DOHH2 (cell line): ENCODE measurements at regions not wholly inside any gene's neighbourhood (a gene's known extent, or its start where the extent isn't known, plus 50 kb on each side); places are given as distances from the start of the nearest gene placed in this dataset.
"Not testable (repeated sequence)": the region's sequence is repeated elsewhere in the genome, so short reads cannot be mapped to it uniquely, and the experiment has no call there.

Experiments
- H3F3A ChIP-seq: fragments of 200-600 bp; sonication (generic), shearing (Covaris generic); 2 replicates; pipeline ENCODE4 v1.6.0; 2016; ENCODE audit warnings: antibody characterized with exemption, mild to moderate bottlenecking; ENCODE audit not compliant: control insufficient read depth, insufficient read depth
- H3K27ac ChIP-seq: fragments of 200-600 bp; sonication (generic); 2 replicates; pipeline ENCODE4 v1.5.1; 2014; ENCODE audit warnings: low read depth, mild to moderate bottlenecking, low read length, moderate library complexity
- H3K27me3 ChIP-seq: fragments of 200-600 bp; sonication (generic); 2 replicates; pipeline ENCODE4 v1.6.1; 2014; ENCODE audit warnings: mild to moderate bottlenecking, low read length, mixed read lengths; ENCODE audit not compliant: control insufficient read depth
- H3K36me3 ChIP-seq: fragments of 200-600 bp; sonication (generic); 2 replicates; pipeline ENCODE4 v1.6.1; 2014; ENCODE audit warnings: mild to moderate bottlenecking, low read length, moderate library complexity, mixed read lengths; ENCODE audit not compliant: control insufficient read depth
- H3K4me1 ChIP-seq: fragments of 200-600 bp; sonication (generic); 2 replicates; pipeline ENCODE4 v1.6.1; 2014; ENCODE audit warnings: mild to moderate bottlenecking, low read length, mixed read lengths; ENCODE audit not compliant: control insufficient read depth
- H3K4me2 ChIP-seq: fragments of 200-600 bp; sonication (generic); 2 replicates; pipeline ENCODE4 v1.6.0; 2014; ENCODE audit warnings: mild to moderate bottlenecking, low read length, moderate library complexity
- H3K4me3 ChIP-seq: fragments of 200-600 bp; sonication (generic); 2 replicates; pipeline ENCODE4 v1.5.1; 2014; ENCODE audit warnings: mild to moderate bottlenecking, low read length, mixed read lengths
- H3K79me2 ChIP-seq: fragments of 200-600 bp; sonication (generic); 2 replicates; pipeline ENCODE4 v1.6.1; 2014; ENCODE audit warnings: mild to moderate bottlenecking, low read length, mixed read lengths; ENCODE audit not compliant: control insufficient read depth
- H3K9me2 ChIP-seq: fragments of 200-600 bp; sonication (generic); replicated peaks from 2 replicates; pipeline ENCODE4 v1.6.1; 2014; ENCODE audit warnings: mild to moderate bottlenecking, low read length, mixed read lengths; ENCODE audit not compliant: control insufficient read depth
- H3K9me3 ChIP-seq: fragments of 200-600 bp; sonication (generic); 2 replicates; pipeline ENCODE4 v1.6.1; 2014; ENCODE audit warnings: antibody characterized with exemption, low read length, mixed read lengths; ENCODE audit not compliant: control insufficient read depth, insufficient read depth
- H4K20me1 ChIP-seq: fragments of 200-600 bp; sonication (generic); 2 replicates; pipeline ENCODE4 v1.6.0; 2014; ENCODE audit warnings: low read depth, mild to moderate bottlenecking, antibody characterized with exemption, low read length, moderate library complexity; ENCODE audit not compliant: control insufficient read depth, insufficient read depth
- EZH2phosphoT487 ChIP-seq: fragments of 200-600 bp; sonication (generic); IDR thresholded peaks from 2 replicates; pipeline ENCODE4 v1.6.1; 2017; ENCODE audit warnings: borderline replicate concordance, mild to moderate bottlenecking, antibody characterized with exemption, low read length, moderate library complexity, mixed read lengths
- TF ChIP-seq, protein P1 (sequence below): fragments of 200-600 bp; sonication (generic); IDR thresholded peaks from one replicate; pipeline ENCODE4 v1.5.1; 2014; ENCODE audit warnings: antibody characterized with exemption, mild to moderate bottlenecking, low read depth, low read length; ENCODE audit not compliant: poor library complexity, severe bottlenecking

DNA sequence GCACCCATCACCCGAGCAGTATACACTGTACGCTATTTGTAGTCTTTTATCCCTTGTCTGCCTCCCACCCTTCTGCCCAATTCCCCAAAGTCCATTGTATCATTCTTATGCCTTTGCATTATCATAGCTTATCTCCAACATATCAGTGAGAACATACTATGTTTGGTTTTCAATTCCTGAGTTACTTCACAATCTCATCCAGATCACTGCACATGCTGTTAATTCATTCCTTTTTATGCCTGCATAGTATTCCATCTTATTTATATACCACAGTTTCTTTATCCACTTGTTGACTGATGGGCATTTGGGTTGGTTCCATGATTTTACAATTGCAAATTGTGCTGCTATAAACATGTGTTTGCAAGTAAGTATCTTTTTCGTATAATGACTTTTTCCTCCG lies 564.7 kb upstream of the NECTIN3 start:
- no peak for TF ChIP-seq EZH2phosphoT487
- TF ChIP-seq, protein P1, sequence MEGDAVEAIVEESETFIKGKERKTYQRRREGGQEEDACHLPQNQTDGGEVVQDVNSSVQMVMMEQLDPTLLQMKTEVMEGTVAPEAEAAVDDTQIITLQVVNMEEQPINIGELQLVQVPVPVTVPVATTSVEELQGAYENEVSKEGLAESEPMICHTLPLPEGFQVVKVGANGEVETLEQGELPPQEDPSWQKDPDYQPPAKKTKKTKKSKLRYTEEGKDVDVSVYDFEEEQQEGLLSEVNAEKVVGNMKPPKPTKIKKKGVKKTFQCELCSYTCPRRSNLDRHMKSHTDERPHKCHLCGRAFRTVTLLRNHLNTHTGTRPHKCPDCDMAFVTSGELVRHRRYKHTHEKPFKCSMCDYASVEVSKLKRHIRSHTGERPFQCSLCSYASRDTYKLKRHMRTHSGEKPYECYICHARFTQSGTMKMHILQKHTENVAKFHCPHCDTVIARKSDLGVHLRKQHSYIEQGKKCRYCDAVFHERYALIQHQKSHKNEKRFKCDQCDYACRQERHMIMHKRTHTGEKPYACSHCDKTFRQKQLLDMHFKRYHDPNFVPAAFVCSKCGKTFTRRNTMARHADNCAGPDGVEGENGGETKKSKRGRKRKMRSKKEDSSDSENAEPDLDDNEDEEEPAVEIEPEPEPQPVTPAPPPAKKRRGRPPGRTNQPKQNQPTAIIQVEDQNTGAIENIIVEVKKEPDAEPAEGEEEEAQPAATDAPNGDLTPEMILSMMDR = no peak
- no peaks in the 10 kb centered on the region for H3K79me2 ChIP-seq
- H3F3A ChIP-seq = no peaks in the 10 kb centered on the region
- H3K36me3 ChIP-seq = no peaks in the 10 kb centered on the region
- H3K9me2 ChIP-seq = no peaks in the 10 kb centered on the region
- H3K27me3 ChIP-seq = no peaks in the 10 kb centered on the region
- H3K9me3 ChIP-seq = no peaks in the 10 kb centered on the region
- H4K20me1 ChIP-seq = no peaks in the 10 kb centered on the region
- H3K4me1 ChIP-seq = no peaks in the 10 kb centered on the region
- H3K27ac ChIP-seq = no peak overlapping the region
- no peak overlapping the region for H3K4me2 ChIP-seq
- H3K4me3 ChIP-seq = no peak overlapping the region

DNA sequence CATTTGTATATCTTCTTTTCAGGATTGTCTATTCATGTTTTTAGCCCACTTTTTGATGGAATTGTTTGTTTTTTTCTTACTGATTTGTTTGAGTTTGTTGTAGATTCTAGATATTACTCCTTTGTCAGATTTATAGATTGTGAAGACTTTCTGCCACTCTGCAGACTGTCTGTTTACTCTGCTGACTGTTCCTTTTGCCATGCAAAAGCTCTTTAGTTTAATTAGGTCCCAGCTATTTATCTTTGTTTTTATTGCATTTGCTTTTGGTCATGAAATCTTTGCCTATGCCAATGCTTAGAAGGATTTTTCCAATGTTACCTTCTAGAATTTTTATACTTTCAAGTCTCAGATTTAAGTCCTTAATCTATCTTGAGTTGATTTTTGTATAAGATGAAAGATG lies 564.0 kb upstream of the NECTIN3 start:
- H3K36me3 ChIP-seq, H3K4me2 ChIP-seq, H3K4me1 ChIP-seq, H3K9me3 ChIP-seq, H3K27ac ChIP-seq, H3K79me2 ChIP-seq, H4K20me1 ChIP-seq, H3K9me2 ChIP-seq, H3K27me3 ChIP-seq, H3F3A ChIP-seq, H3K4me3 ChIP-seq: not testable (repeated sequence)

DNA sequence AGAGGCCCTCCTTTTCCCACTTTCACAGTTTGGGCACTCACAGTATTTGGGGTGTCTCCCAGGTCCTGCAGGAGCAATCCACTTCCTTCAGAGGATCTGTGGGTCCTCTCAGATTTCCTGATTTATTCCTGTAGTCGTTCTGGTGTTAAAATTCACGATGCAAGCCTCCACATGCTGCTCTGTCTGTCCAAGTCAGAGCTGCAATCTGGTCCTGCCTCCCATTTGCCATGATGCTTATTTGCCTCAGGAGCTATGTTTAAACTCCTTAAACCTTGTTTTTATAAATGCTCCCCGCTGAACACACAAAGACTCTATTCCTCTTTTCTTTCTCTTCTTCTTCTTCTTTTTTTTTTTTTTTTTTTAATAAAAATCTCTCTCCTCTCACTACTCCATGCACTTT lies 558.7 kb upstream of the NECTIN3 start:
- no peaks in the 10 kb centered on the region for H3K4me1 ChIP-seq
- TF ChIP-seq EZH2phosphoT487 = no peak
- TF ChIP-seq, protein P1 = no peak
- no peaks in the 10 kb centered on the region for H3F3A ChIP-seq
- no peak overlapping the region for H3K4me2 ChIP-seq
- no peak overlapping the region for H3K27ac ChIP-seq
- H3K36me3 ChIP-seq = no peaks in the 10 kb centered on the region
- no peaks in the 10 kb centered on the region for H3K27me3 ChIP-seq
- H3K9me3 ChIP-seq = no peaks in the 10 kb centered on the region
- no peaks in the 10 kb centered on the region for H3K79me2 ChIP-seq
- H4K20me1 ChIP-seq = no peaks in the 10 kb centered on the region
- no peak overlapping the region for H3K4me3 ChIP-seq
- no peaks in the 10 kb centered on the region; the same call in 1 of the 2 replicates for H3K9me2 ChIP-seq

DNA sequence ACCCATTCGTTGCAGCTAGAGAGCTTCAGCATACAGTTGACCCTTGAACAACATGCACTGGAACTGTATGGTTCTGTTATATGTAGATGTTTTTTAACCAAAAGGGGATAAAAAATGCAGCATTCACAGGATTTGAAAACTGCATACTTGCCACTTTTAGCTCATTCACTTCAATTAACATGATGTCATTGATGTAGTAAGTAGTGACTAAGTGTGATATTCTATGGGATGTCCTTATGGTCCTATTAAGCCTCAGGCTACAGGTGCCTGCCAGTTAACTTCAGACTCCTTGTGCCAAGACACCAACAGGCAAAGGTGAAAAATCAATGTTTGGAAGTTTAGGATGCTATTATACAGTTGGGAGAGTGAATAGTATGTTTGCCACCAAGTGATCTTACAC lies 553.6 kb upstream of the NECTIN3 start:
- no peak overlapping the region for H3K4me2 ChIP-seq
- no peaks in the 10 kb centered on the region for H3K9me3 ChIP-seq
- no peaks in the 10 kb centered on the region for H3K27me3 ChIP-seq
- H3F3A ChIP-seq = no peaks in the 10 kb centered on the region
- H4K20me1 ChIP-seq = no peaks in the 10 kb centered on the region
- H3K4me1 ChIP-seq = no peaks in the 10 kb centered on the region
- no peaks in the 10 kb centered on the region for H3K36me3 ChIP-seq
- H3K27ac ChIP-seq = no peak overlapping the region
- no peaks in the 10 kb centered on the region for H3K79me2 ChIP-seq
- no peak overlapping the region for H3K4me3 ChIP-seq
- TF ChIP-seq, protein P1 = no peak
- no peak for TF ChIP-seq EZH2phosphoT487
- H3K9me2 ChIP-seq = no peaks in the 10 kb centered on the region; the same call in 1 of the 2 replicates
